ENCODE measurements at regions not wholly inside any gene's neighbourhood (a gene's known extent, or its start where the extent isn't known, plus 50 kb on each side); places are given as distances from the start of the nearest gene placed in this dataset.

GRCh38 chr22:23473901-23474300 is 106.2 kb downstream of the IGLL1 start:
- TF ChIP-seq SIN3A (IDR thresholded peaks at IDR 0.05; ENCODE audit: borderline replicate concordance, insufficient read depth, low read depth, low read length) (no peak), TCF7L2 (IDR thresholded peaks at IDR 0.05; ENCODE audit: low read depth, low read length) (no peak), POLR2AphosphoS5 (IDR thresholded peaks at IDR 0.05; ENCODE audit: low read depth, low read length) (no peak)
- TF ChIP-seq, protein P1, sequence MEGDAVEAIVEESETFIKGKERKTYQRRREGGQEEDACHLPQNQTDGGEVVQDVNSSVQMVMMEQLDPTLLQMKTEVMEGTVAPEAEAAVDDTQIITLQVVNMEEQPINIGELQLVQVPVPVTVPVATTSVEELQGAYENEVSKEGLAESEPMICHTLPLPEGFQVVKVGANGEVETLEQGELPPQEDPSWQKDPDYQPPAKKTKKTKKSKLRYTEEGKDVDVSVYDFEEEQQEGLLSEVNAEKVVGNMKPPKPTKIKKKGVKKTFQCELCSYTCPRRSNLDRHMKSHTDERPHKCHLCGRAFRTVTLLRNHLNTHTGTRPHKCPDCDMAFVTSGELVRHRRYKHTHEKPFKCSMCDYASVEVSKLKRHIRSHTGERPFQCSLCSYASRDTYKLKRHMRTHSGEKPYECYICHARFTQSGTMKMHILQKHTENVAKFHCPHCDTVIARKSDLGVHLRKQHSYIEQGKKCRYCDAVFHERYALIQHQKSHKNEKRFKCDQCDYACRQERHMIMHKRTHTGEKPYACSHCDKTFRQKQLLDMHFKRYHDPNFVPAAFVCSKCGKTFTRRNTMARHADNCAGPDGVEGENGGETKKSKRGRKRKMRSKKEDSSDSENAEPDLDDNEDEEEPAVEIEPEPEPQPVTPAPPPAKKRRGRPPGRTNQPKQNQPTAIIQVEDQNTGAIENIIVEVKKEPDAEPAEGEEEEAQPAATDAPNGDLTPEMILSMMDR (IDR thresholded peaks at IDR 0.05) = no peak
